HG02623 (cell line): ENCODE measurements at regions not wholly inside any gene's neighbourhood (a gene's known extent, or its start where the extent isn't known, plus 50 kb on each side); places are given as distances from the start of the nearest gene placed in this dataset.

Experiments
- ATAC-seq: cut with Tn5 transposase; IDR thresholded peaks from one replicate; pipeline ENCODE4 v1.9.1; 2021; ENCODE audit warnings: moderate library complexity; ENCODE audit not compliant: unreplicated experiment

GRCh38 chr16:64892835-64893785, 228.8 kb downstream of the CDH11 start:
- ATAC-seq = no peak

GRCh38 chr16:64889446-64889845, 232.4 kb downstream of the CDH11 start:
- no peak for ATAC-seq

- no peak for ATAC-seq
Measured at GRCh38 chr16:64887651-64888050, 234.2 kb downstream of the CDH11 start.

- no peak for ATAC-seq
Measured at GRCh38 chr16:64882078-64882784, 239.6 kb downstream of the CDH11 start.

GRCh38 chr16:64880994-64881393, 240.9 kb downstream of the CDH11 start:
- no peak for ATAC-seq

GRCh38 chr16:64880006-64880405, 241.9 kb downstream of the CDH11 start:
- ATAC-seq = no peak

- no peak for ATAC-seq
Measured at GRCh38 chr16:64878940-64879339, 242.9 kb downstream of the CDH11 start.

GRCh38 chr16:64872101-64872500, 249.8 kb downstream of the CDH11 start:
- no peak for ATAC-seq

GRCh38 chr16:64870859-64871258, 251.0 kb downstream of the CDH11 start:
- ATAC-seq = no peak

GRCh38 chr16:64869781-64870180, 252.1 kb downstream of the CDH11 start:
- ATAC-seq = no peak

- ATAC-seq = no peak
Measured at GRCh38 chr16:64866021-64866420, 255.8 kb downstream of the CDH11 start.

- ATAC-seq = no peak
Measured at GRCh38 chr16:64865069-64865696, 256.7 kb downstream of the CDH11 start.

- ATAC-seq = no peak
Measured at GRCh38 chr16:64864232-64864809, 257.5 kb downstream of the CDH11 start.

GRCh38 chr16:64858076-64858475, 263.8 kb downstream of the CDH11 start:
- ATAC-seq = no peak

- no peak for ATAC-seq
Measured at GRCh38 chr16:64857411-64857810, 264.5 kb downstream of the CDH11 start.

- ATAC-seq = no peak
Measured at GRCh38 chr16:64853551-64853950, 268.3 kb downstream of the CDH11 start.

GRCh38 chr16:64846966-64847365, 274.9 kb downstream of the CDH11 start:
- ATAC-seq = no peak

- ATAC-seq = no peak
Measured at GRCh38 chr16:64845071-64845470, 276.8 kb downstream of the CDH11 start.

GRCh38 chr16:64841482-64841881, 280.4 kb downstream of the CDH11 start:
- no peak for ATAC-seq

GRCh38 chr16:64841071-64841470, 280.8 kb downstream of the CDH11 start:
- no peak for ATAC-seq

- ATAC-seq = no peak
Measured at GRCh38 chr16:64830653-64831052, 291.2 kb downstream of the CDH11 start.
